Hepatocyte (in vitro differentiated cells): ENCODE measurements at regions not wholly inside any gene's neighbourhood (a gene's known extent, or its start where the extent isn't known, plus 50 kb on each side); places are given as distances from the start of the nearest gene placed in this dataset.
"Not testable (repeated sequence)": the region's sequence is repeated elsewhere in the genome, so short reads cannot be mapped to it uniquely, and the experiment has no call there.

Experiments used
- DNase-seq: peaks from one replicate; pipeline ENCODE4 v3.0.0-alpha.2; 2016; ENCODE audit warnings: low spot score
- H2AFZ ChIP-seq: fragments of 200-600 bp; sonication (generic); 2 replicates; pipeline ENCODE4 v1.6.0; 2016; ENCODE audit warnings: antibody characterized with exemption, mild to moderate bottlenecking
- H3K27ac ChIP-seq: fragments of 200-600 bp; sonication (generic); 2 replicates; pipeline ENCODE4 v1.5.1; 2016; ENCODE audit warnings: mild to moderate bottlenecking
- H3K27me3 ChIP-seq: fragments of 200-600 bp; sonication (generic); 2 replicates; pipeline ENCODE4 v1.6.1; 2016
- H3K36me3 ChIP-seq: fragments of 200-600 bp; sonication (generic); replicated peaks from 2 replicates; pipeline ENCODE4 v1.5.1; 2016; ENCODE audit warnings: low read depth; ENCODE audit not compliant: insufficient read depth
- H3K4me1 ChIP-seq: fragments of 200-600 bp; sonication (generic); 2 replicates; pipeline ENCODE4 v1.5.1; 2016; ENCODE audit warnings: mild to moderate bottlenecking, moderate library complexity; ENCODE audit not compliant: insufficient read depth
- H3K4me2 ChIP-seq: fragments of 200-600 bp; sonication (generic); 2 replicates; pipeline ENCODE4 v1.6.0; 2016
- H3K4me3 ChIP-seq: fragments of 200-600 bp; sonication (generic); 2 replicates; pipeline ENCODE4 v1.5.1; 2016; ENCODE audit warnings: mild to moderate bottlenecking
- H3K79me2 ChIP-seq: fragments of 200-600 bp; sonication (generic); 2 replicates; pipeline ENCODE4 v1.6.0; 2017; ENCODE audit warnings: mild to moderate bottlenecking
- H3K9me2 ChIP-seq: fragments of 200-600 bp; sonication (generic); replicated peaks from 2 replicates; pipeline ENCODE4 v1.6.0; 2017; ENCODE audit warnings: mild to moderate bottlenecking; ENCODE audit not compliant: insufficient read depth
- H3K9me3 ChIP-seq: fragments of 200-600 bp; sonication (generic); 2 replicates; pipeline ENCODE4 v1.5.1; 2016; ENCODE audit warnings: low read depth, mild to moderate bottlenecking
- H4K20me1 ChIP-seq: fragments of 200-600 bp; sonication (generic); 2 replicates; pipeline ENCODE4 v1.6.0; 2016; ENCODE audit warnings: mild to moderate bottlenecking; ENCODE audit not compliant: insufficient read depth, poor library complexity, severe bottlenecking
- EZH2 ChIP-seq: fragments of 200-600 bp; sonication (generic); IDR thresholded peaks from 2 replicates; pipeline ENCODE4 v1.6.1; 2016; ENCODE audit warnings: antibody characterized with exemption, mild to moderate bottlenecking, borderline replicate concordance
- EZH2phosphoT487 ChIP-seq: fragments of 200-600 bp; sonication (generic); IDR thresholded peaks from one replicate; pipeline ENCODE4 v1.6.1; 2018; ENCODE audit warnings: antibody characterized with exemption, mild to moderate bottlenecking, low read depth, moderate library complexity; ENCODE audit not compliant: unreplicated experiment, severe bottlenecking
- WGBS: methylation state at CpG from one replicate; pipeline ENCODE4 v1.1.6; 2016; ENCODE audit warnings: low lambda C conversion rate; ENCODE audit errors: missing lambda C conversion rate; 5-methylcytosine and 5-hydroxymethylcytosine counted together
- TF ChIP-seq, protein P1 (sequence below): fragments of 200-600 bp; sonication (generic); IDR thresholded peaks from 2 replicates; pipeline ENCODE4 v1.5.1; 2016; ENCODE audit warnings: antibody characterized with exemption, mild to moderate bottlenecking; ENCODE audit not compliant: poor library complexity

DNA sequence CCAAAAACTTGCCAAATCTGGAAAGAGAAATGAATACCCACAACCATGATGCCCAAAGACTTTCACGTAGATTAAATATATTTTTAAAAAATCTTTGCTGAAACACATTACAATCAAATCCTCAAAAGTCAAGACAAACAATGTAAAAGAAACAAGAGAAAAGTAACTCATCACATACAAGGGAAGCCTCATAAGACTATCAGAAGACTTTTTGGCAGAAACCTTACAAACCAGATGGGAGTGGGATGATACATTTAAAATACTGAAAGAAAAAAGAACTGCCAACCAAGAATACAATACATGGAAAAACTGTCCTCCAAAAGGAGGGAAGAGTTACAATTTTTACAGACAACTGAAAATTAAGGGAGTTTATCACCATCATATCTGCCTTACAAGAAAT lies 319.0 kb upstream of the INTU start:
- no peak for DNase-seq

DNA sequence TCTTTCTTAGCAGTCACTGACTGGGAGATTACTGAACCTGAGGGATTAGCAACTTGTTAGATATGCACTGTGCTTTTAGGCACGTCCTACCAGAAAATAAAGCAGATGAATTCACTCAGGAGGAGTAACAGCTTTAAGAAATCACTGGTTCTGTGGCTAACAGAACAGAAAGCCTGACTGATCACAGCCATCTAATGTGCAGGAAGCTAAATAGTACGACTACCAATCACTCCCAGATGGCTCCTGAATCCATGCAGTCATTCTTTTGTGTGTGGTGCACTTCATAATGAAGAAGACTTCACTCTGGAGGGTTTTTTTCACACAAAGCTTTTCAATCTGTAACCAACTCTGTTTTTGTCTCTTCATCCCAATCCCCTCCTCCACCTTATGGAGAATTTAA lies 305.3 kb upstream of the INTU start:
- Histone ChIP-seq H3K4me1 (no peaks in the 10 kb centered on the region), H3K36me3 (no peaks in the 10 kb centered on the region), H3K9me3 (no peaks in the 10 kb centered on the region), H3K4me3 (no peak overlapping the region), H3K9me2 (no peaks in the 10 kb centered on the region), H2AFZ (no peak overlapping the region), H3K4me2 (no peak overlapping the region), H3K27me3 (no peaks in the 10 kb centered on the region), H3K27ac (no peak overlapping the region), H3K79me2 (no peaks in the 10 kb centered on the region), H4K20me1 (no peaks in the 10 kb centered on the region)
- no peak for TF ChIP-seq EZH2phosphoT487
- DNase-seq, result no peak
- WGBS, result 20% methylated on average over 2 of the region's 2 CpGs

More for the DNA sequence above, 319.0 kb upstream of the INTU start:
- Histone ChIP-seq H3K4me3 (no peak overlapping the region), H2AFZ (no peak overlapping the region), H4K20me1 (no peaks in the 10 kb centered on the region), H3K27ac (no peak overlapping the region), H3K79me2 (no peaks in the 10 kb centered on the region), H3K27me3 (no peaks in the 10 kb centered on the region), H3K9me3 (no peaks in the 10 kb centered on the region), H3K9me2 (no peaks in the 10 kb centered on the region), H3K4me1 (no peaks in the 10 kb centered on the region), H3K36me3 (no peaks in the 10 kb centered on the region), H3K4me2 (no peak overlapping the region)
- TF ChIP-seq, protein P1, sequence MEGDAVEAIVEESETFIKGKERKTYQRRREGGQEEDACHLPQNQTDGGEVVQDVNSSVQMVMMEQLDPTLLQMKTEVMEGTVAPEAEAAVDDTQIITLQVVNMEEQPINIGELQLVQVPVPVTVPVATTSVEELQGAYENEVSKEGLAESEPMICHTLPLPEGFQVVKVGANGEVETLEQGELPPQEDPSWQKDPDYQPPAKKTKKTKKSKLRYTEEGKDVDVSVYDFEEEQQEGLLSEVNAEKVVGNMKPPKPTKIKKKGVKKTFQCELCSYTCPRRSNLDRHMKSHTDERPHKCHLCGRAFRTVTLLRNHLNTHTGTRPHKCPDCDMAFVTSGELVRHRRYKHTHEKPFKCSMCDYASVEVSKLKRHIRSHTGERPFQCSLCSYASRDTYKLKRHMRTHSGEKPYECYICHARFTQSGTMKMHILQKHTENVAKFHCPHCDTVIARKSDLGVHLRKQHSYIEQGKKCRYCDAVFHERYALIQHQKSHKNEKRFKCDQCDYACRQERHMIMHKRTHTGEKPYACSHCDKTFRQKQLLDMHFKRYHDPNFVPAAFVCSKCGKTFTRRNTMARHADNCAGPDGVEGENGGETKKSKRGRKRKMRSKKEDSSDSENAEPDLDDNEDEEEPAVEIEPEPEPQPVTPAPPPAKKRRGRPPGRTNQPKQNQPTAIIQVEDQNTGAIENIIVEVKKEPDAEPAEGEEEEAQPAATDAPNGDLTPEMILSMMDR, result no peak
- TF ChIP-seq EZH2, result no peak
- no peak for TF ChIP-seq EZH2phosphoT487
- WGBS, result 85% methylated on average over 1 of the region's 1 CpG

DNA sequence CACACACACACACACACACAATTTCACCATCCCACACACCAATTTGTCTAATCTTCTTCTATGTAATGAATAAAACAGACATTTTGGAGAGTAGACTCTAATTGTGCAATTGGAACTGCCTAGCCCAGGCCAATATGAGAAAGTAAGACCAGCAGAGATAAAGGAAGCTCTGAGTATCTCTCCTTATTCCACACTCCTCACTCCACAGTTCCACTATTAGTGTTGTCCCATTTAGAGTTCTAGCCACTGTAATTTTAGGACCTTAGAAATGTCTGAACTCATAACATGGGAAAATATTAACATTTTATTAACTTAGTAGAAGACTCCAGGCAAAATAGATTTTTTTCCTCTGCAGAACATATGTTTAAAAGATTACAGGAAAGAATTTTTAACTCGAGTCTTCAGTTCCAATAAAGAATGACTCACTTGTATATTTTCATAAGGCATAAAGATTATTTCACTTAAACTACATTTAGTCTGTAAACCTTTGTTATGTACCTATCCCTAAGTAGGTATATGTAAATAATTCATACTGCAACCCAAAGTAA lies 297.6 kb upstream of the INTU start:
- H3K9me3 ChIP-seq, result no peaks in the 10 kb centered on the region
- H3K27ac ChIP-seq, result no peak overlapping the region
- no peak overlapping the region for H3K4me3 ChIP-seq
- no peak overlapping the region for H3K4me2 ChIP-seq
- no peaks in the 10 kb centered on the region for H3K79me2 ChIP-seq
- H2AFZ ChIP-seq, result no peak overlapping the region
- DNase-seq, result no peak
- 56% methylated on average over 1 of the region's 1 CpG for WGBS
- H3K27me3 ChIP-seq, result no peaks in the 10 kb centered on the region
- H3K36me3 ChIP-seq, result no peaks in the 10 kb centered on the region
- no peaks in the 10 kb centered on the region for H3K4me1 ChIP-seq
- H3K9me2 ChIP-seq, result no peaks in the 10 kb centered on the region
- H4K20me1 ChIP-seq, result no peaks in the 10 kb centered on the region
- TF ChIP-seq EZH2phosphoT487 (no peak), EZH2 (no peak)
- TF ChIP-seq, protein P1, result no peak

DNA sequence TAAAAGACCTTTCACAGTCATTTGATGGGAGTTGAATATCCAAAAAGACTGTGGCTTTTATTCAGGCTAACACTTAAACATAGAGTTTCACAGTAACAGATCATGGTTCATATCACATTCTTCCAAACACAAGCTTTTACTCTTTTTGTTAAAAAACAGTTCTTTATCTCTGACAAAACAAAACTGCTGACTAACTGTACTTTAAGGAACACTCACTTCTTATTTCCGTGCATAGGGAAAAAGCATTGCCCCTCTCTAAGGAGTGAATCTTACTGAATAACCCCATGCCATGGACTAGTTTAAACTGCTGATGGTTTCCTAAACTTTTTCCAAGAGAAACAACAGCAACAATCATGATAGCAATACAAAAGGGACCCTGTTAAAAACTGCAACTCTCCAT lies 297.0 kb upstream of the INTU start:
- Histone ChIP-seq H3K4me2 (no peak overlapping the region), H3K27me3 (no peaks in the 10 kb centered on the region), H3K9me3 (no peaks in the 10 kb centered on the region), H3K79me2 (no peaks in the 10 kb centered on the region), H3K36me3 (no peaks in the 10 kb centered on the region), H3K9me2 (no peaks in the 10 kb centered on the region), H3K4me1 (no peaks in the 10 kb centered on the region), H4K20me1 (no peaks in the 10 kb centered on the region), H3K4me3 (no peak overlapping the region), H2AFZ (no peak overlapping the region), H3K27ac (no peak overlapping the region)
- TF ChIP-seq, protein P1, result no peak
- TF ChIP-seq EZH2 (no peak), EZH2phosphoT487 (no peak)
- no peak for DNase-seq
- WGBS, result 86% methylated on average over 1 of the region's 1 CpG

DNA sequence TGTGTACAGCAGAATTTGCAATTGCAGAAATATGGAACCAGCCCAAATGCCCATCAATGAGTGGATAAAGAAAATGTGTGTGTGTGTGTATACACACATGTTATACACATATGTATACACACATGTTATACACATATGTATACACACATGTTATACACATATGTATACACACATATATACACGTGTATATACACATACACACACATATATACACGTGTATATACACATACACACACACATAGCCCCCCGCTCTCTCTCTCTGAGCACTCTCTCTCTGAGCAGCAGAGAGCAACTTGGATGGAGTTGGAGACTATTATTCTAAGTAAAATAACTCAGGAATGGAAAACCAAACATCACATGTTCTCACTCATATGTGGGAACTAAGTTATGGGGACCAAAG lies 289.6 kb upstream of the INTU start:
- DNase-seq, H3K4me3 ChIP-seq, H3K4me1 ChIP-seq, H2AFZ ChIP-seq, H4K20me1 ChIP-seq, H3K27ac ChIP-seq, H3K9me3 ChIP-seq, H3K9me2 ChIP-seq, H3K27me3 ChIP-seq, H3K79me2 ChIP-seq, H3K36me3 ChIP-seq, H3K4me2 ChIP-seq: not testable (repeated sequence)
- WGBS, result 82% methylated on average over 3 of the region's 3 CpGs
